Ascending aorta (tissue), 2 donors: ENCODE measurements at regions not wholly inside any gene's neighbourhood (a gene's known extent, or its start where the extent isn't known, plus 50 kb on each side); places are given as distances from the start of the nearest gene placed in this dataset.

ENCODE experiments used
- DNase-seq, 2 donors: peaks; one replicate each; pipeline ENCODE4 v3.0.0-alpha.2; 2019; ENCODE audit warnings: low spot score in 2 of 2
- H3K27ac ChIP-seq, 2 donors: fragments of 200-600 bp; sonication (generic); one replicate each; pipeline ENCODE4 v1.5.1; 2016 to 2017; ENCODE audit warnings: mild to moderate bottlenecking in 1 of 2
- H3K27me3 ChIP-seq: fragments of 200-600 bp; sonication (generic); one replicate; pipeline ENCODE4 v1.5.1; 2017
- H3K36me3 ChIP-seq, 2 donors: fragments of 200-600 bp; sonication (generic); one replicate each; pipeline ENCODE4 v1.5.1; 2016
- H3K4me1 ChIP-seq, 2 donors: fragments of 200-600 bp; sonication (generic); one replicate each; pipeline ENCODE4 v1.5.1; 2016 to 2017; ENCODE audit warnings: mild to moderate bottlenecking in 1 of 2
- H3K4me3 ChIP-seq, 2 donors: fragments of 200-600 bp; sonication (generic); one replicate each; pipeline ENCODE4 v1.5.1; 2016 to 2017; ENCODE audit warnings: mild to moderate bottlenecking in 1 of 2
- H3K9me3 ChIP-seq, 2 donors: fragments of 200-600 bp; sonication (generic); one replicate each; pipeline ENCODE4 v1.5.1; 2016
- intact Hi-C: fragments of 100-400 bp; cut with DNase I; formaldehyde crosslinking; loops from one replicate; pipeline ENCODE4 v1.15.1; 2023
- TF ChIP-seq, protein P1 (sequence below), 3 experiments: fragments of 200-600 bp in 2 of 3; fragments of 450-650 bp in 1 of 3; sonication (generic) in 2 of 3; IDR thresholded peaks; one replicate each; pipeline ENCODE4 v1.5.1; 2016 to 2019; ENCODE audit warnings: antibody characterized with exemption in 3 of 3, mild to moderate bottlenecking in 1 of 3, moderate library complexity in 1 of 3

GRCh38 chr4:185878633-185879032, 66.6 kb upstream of the SORBS2 start:
- DNase-seq = no peak
- H3K36me3 ChIP-seq = no peaks in the 10 kb centered on the region
- H3K4me3 ChIP-seq = no peak overlapping the region
- TF ChIP-seq, protein P1, sequence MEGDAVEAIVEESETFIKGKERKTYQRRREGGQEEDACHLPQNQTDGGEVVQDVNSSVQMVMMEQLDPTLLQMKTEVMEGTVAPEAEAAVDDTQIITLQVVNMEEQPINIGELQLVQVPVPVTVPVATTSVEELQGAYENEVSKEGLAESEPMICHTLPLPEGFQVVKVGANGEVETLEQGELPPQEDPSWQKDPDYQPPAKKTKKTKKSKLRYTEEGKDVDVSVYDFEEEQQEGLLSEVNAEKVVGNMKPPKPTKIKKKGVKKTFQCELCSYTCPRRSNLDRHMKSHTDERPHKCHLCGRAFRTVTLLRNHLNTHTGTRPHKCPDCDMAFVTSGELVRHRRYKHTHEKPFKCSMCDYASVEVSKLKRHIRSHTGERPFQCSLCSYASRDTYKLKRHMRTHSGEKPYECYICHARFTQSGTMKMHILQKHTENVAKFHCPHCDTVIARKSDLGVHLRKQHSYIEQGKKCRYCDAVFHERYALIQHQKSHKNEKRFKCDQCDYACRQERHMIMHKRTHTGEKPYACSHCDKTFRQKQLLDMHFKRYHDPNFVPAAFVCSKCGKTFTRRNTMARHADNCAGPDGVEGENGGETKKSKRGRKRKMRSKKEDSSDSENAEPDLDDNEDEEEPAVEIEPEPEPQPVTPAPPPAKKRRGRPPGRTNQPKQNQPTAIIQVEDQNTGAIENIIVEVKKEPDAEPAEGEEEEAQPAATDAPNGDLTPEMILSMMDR (IDR thresholded peaks at IDR 0.05) = no peak
- H3K27me3 ChIP-seq = no peaks in the 10 kb centered on the region
- intact Hi-C loops = no loop called here
- no peaks in the 10 kb centered on the region for H3K9me3 ChIP-seq
- no peak overlapping the region for H3K27ac ChIP-seq
- H3K4me1 ChIP-seq = no peaks in the 10 kb centered on the region

DNA sequence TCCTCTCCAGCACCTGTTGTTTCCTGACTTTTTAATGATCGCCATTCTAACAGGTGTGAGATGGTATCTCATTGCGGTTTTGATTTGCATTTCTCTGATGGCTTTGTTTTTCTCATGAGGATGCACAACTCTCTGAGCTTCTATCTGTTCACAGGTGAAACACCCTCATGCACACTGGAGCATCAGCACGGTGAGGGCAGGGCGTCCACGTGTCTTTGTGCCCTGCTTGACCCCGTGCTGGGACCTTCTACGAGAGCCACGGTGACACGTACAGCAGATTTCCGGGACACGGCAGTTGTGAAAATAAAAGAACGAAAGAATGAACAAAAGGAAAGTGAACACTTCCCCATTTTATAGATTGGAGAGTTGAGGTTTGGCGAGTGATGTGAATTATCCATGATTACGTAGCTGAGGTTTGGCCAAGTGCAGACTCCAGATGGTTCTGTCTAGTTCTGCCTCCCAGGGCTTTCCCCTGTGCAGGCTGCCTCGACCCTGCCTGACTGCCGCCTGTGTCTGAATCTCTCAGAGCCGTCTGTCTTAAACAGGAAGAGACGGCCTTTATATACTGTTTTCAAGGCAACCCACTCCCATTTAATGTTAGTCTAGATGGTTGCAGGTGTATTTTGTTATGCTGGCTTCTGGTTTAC, 67.8 kb upstream of the SORBS2 start:
- TF ChIP-seq, protein P1 (IDR thresholded peaks at IDR 0.05) = no peak
- Histone ChIP-seq H3K4me1 (no peaks in the 10 kb centered on the region), H3K27ac (no peak overlapping the region), H3K27me3 (no peaks in the 10 kb centered on the region), H3K9me3 (no peaks in the 10 kb centered on the region), H3K4me3 (no peak overlapping the region), H3K36me3 (no peaks in the 10 kb centered on the region)
- intact Hi-C loops = no loop called here
- DNase-seq = no peak

DNA sequence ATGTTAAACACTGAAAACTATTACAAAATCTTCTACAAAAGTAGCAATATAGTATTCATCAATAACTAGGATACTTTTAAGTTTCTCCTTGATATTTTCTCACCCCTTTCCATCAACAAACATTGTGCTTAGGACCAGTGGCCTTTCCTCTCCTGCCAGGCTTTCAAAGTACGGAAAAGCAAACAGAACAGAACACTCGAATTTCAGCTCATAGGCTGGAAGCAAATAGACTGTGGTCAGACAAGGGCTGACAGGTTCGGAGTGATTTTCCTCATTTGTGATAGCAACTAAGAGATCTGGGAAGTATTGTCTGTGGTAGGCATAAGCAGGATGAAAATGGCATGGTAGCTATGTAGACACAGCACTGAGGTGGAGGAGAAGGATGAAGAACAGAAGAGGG, 68.6 kb upstream of the SORBS2 start:
- no peaks in the 10 kb centered on the region for H3K9me3 ChIP-seq
- H3K36me3 ChIP-seq = no peaks in the 10 kb centered on the region
- H3K4me3 ChIP-seq = no peak overlapping the region
- intact Hi-C loops = no loop called here
- TF ChIP-seq, protein P1 (IDR thresholded peaks at IDR 0.05) = no peak
- no peaks in the 10 kb centered on the region for H3K4me1 ChIP-seq
- no peaks in the 10 kb centered on the region for H3K27me3 ChIP-seq
- no peak overlapping the region for H3K27ac ChIP-seq
- no peak for DNase-seq

- intact Hi-C loops = no loop called here
- Histone ChIP-seq H3K4me1 (no peaks in the 10 kb centered on the region), H3K36me3 (no peaks in the 10 kb centered on the region), H3K27me3 (no peaks in the 10 kb centered on the region), H3K27ac (no peak overlapping the region), H3K9me3 (no peaks in the 10 kb centered on the region), H3K4me3 (no peak overlapping the region)
- no peak for DNase-seq
- TF ChIP-seq, protein P1 (IDR thresholded peaks at IDR 0.05) = no peak
Observed at GRCh38 chr4:185881430-185881829, 69.4 kb upstream of the SORBS2 start.

DNA sequence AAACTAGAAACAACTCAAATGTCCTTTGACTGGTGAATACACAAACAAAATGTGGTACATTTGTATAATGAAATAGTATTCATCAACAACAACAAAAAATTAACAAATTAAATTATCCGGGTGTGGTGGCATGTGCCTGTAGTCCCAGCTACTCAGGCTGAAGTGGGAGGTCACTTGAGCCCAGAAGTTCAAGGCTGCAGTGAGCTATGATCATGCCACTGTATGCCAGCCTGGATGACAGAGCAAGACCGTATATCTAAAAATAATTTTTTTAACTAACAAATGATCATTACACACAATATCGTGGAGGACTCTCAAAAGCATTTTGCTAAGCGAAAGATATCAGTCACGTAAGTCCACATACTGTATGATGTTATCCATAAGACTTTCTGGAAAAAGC, 71.6 kb upstream of the SORBS2 start:
- intact Hi-C loops = no loop called here
- H3K4me3 ChIP-seq = no peak overlapping the region

More for the DNA sequence above, 71.6 kb upstream of the SORBS2 start:
- TF ChIP-seq, protein P1 (IDR thresholded peaks at IDR 0.05) = no peak
- H3K4me1 ChIP-seq = no peaks in the 10 kb centered on the region
- H3K27me3 ChIP-seq = no peaks in the 10 kb centered on the region
- DNase-seq = no peak
- H3K9me3 ChIP-seq = peaks cover 0 to 3% of the 10 kb centered on the region in 2 donors
- no peak overlapping the region for H3K27ac ChIP-seq
- no peaks in the 10 kb centered on the region for H3K36me3 ChIP-seq
